ENCODE measurements at regions not wholly inside any gene's neighbourhood (a gene's known extent, or its start where the extent isn't known, plus 50 kb on each side); places are given as distances from the start of the nearest gene placed in this dataset.

- TF ChIP-seq CTCF (conservative IDR thresholded peaks at IDR 0.05): no peak
- no peak for TF ChIP-seq ZFX (IDR thresholded peaks at IDR 0.05)
Measured at GRCh38 chr11:106551744-106552673, 466.3 kb downstream of the GUCY1A2 start.
